PC-3 (cell line): ENCODE measurements at regions not wholly inside any gene's neighbourhood (a gene's known extent, or its start where the extent isn't known, plus 50 kb on each side); places are given as distances from the start of the nearest gene placed in this dataset.

Experiments
- ATAC-seq: fragments of 200-7000 bp; cut with Tn5 transposase; 2 replicates; pipeline ENCODE4 v1.9.1; 2020; ENCODE audit warnings: mild to moderate bottlenecking, moderate library complexity
- BruUV-seq: library from RNA; stranded (reverse); fragments of 400-500 nt; replicated peaks from 2 replicates; lab custom pipeline; 2021; lab: Mats Ljungman, UMichigan
- CTCF ChIA-PET: fragments of 300-600 bp; sonication (Branson Sonifier 250); formaldehyde crosslinking; loops from one replicate; lab custom pipeline; 2022; ENCODE audit warnings: antibody characterized with exemption; lab: Charles Lee
- POLR2A ChIA-PET: fragments of 300-600 bp; sonication (Branson Sonifier 250); formaldehyde crosslinking; loops from one replicate; lab custom pipeline; 2022; ENCODE audit warnings: antibody characterized with exemption; ENCODE audit not compliant: unreplicated experiment; lab: Charles Lee
- DNase-seq: peaks from one replicate; pipeline ENCODE4 v3.0.0-alpha.2; 2015
- H2AFZ ChIP-seq: fragments of 300-600 bp; sonication (generic); 2 replicates; pipeline ENCODE4 v1.6.0; 2016; ENCODE audit warnings: antibody characterized with exemption, low read length
- H3F3A ChIP-seq: fragments of 300-600 bp; sonication (generic); one replicate; pipeline ENCODE4 v1.6.0; 2017; ENCODE audit warnings: antibody characterized with exemption, low read length, control low read depth, mild to moderate bottlenecking; ENCODE audit not compliant: unreplicated experiment
- H3K27ac ChIP-seq: fragments of 300-600 bp; sonication (generic); 2 replicates; pipeline ENCODE4 v1.5.1; 2016; ENCODE audit warnings: mild to moderate bottlenecking, low read length
- H3K27me3 ChIP-seq: fragments of 300-600 bp; sonication (generic); 2 replicates; pipeline ENCODE4 v1.6.1; 2016; ENCODE audit warnings: low read length, mixed read lengths
- H3K36me3 ChIP-seq: fragments of 300-600 bp; sonication (generic); 2 replicates; pipeline ENCODE4 v1.6.1; 2016; ENCODE audit warnings: low read depth, mixed run types, low read length, mixed read lengths
- H3K4me1 ChIP-seq: fragments of 300-600 bp; sonication (generic); 2 replicates; pipeline ENCODE4 v1.5.1; 2016; ENCODE audit warnings: low read length; ENCODE audit not compliant: insufficient read depth
- H3K4me2 ChIP-seq: fragments of 300-600 bp; sonication (generic); 2 replicates; pipeline ENCODE4 v1.6.0; 2016; ENCODE audit warnings: low read length
- H3K4me3 ChIP-seq: fragments of 300-600 bp; sonication (generic); 2 replicates; pipeline ENCODE4 v1.5.1; 2016; ENCODE audit warnings: mild to moderate bottlenecking, low read length, mixed read lengths
- H3K79me2 ChIP-seq: fragments of 300-600 bp; sonication (generic); 2 replicates; pipeline ENCODE4 v1.6.1; 2017; ENCODE audit warnings: low read length, mixed read lengths
- H3K9ac ChIP-seq: fragments of 300-600 bp; sonication (generic); 2 replicates; pipeline ENCODE4 v1.6.0; 2016; ENCODE audit warnings: mild to moderate bottlenecking, low read length
- H3K9me2 ChIP-seq: fragments of 300-600 bp; sonication (generic); replicated peaks from 2 replicates; pipeline ENCODE4 v1.6.1; 2016; ENCODE audit warnings: mixed run types, low read length, mixed read lengths
- H3K9me3 ChIP-seq: fragments of 300-600 bp; sonication (generic); 2 replicates; pipeline ENCODE4 v1.6.1; 2016; ENCODE audit warnings: low read length, mixed read lengths
- H4K20me1 ChIP-seq: fragments of 300-600 bp; sonication (generic); 2 replicates; pipeline ENCODE4 v1.6.1; 2016; ENCODE audit warnings: low read length, mixed read lengths
- CTCF ChIP-seq: fragments of 300-600 bp; sonication (generic); conservative IDR thresholded peaks from 2 replicates; pipeline ENCODE4 v1.5.1; 2017; ENCODE audit warnings: antibody characterized with exemption, low read depth, mild to moderate bottlenecking, low read length
- EZH2 ChIP-seq: fragments of 300-600 bp; sonication (generic); IDR thresholded peaks from one replicate; pipeline ENCODE4 v1.6.1; 2017; ENCODE audit warnings: antibody characterized with exemption, mild to moderate bottlenecking, low read length; ENCODE audit not compliant: unreplicated experiment
- EZH2phosphoT487 ChIP-seq: fragments of 300-600 bp; sonication (generic); IDR thresholded peaks from 2 replicates; pipeline ENCODE4 v1.6.1; 2018; ENCODE audit warnings: mild to moderate bottlenecking, antibody characterized with exemption, low read length, borderline replicate concordance
- intact Hi-C: fragments of 100-400 bp; cut with micrococcal nuclease; formaldehyde crosslinking; loops from 2 replicates; pipeline ENCODE4 v1.9.0; 2023

GRCh38 chr6:113009682-113010081 is 662.6 kb downstream of the RFPL4B start:
- POLR2A ChIA-PET: no interaction called here
- no peaks in the 10 kb centered on the region for H3K4me1 ChIP-seq
- no peaks in the 10 kb centered on the region for H3K36me3 ChIP-seq
- CTCF ChIA-PET: no interaction called here
- H3K9ac ChIP-seq: no peak overlapping the region
- DNase-seq (no peak), ATAC-seq (no peak)
- no peaks in the 10 kb centered on the region for H3K79me2 ChIP-seq
- H3K4me2 ChIP-seq: no peak overlapping the region
- BruUV-seq: no TSS peak
- no peak overlapping the region for H3K27ac ChIP-seq
- H3K9me3 ChIP-seq: no peaks in the 10 kb centered on the region
- intact Hi-C loops: no loop called here
- H3K9me2 ChIP-seq: no peaks in the 10 kb centered on the region
- no peaks in the 10 kb centered on the region for H4K20me1 ChIP-seq
- H3F3A ChIP-seq: no peaks in the 10 kb centered on the region
- TF ChIP-seq EZH2: no peak
- no peak for TF ChIP-seq CTCF
- TF ChIP-seq EZH2phosphoT487: no peak
- H2AFZ ChIP-seq: no peak overlapping the region
- H3K4me3 ChIP-seq: no peak overlapping the region
- H3K27me3 ChIP-seq: no peaks in the 10 kb centered on the region

GRCh38 chr6:113010196-113010989 is 663.3 kb downstream of the RFPL4B start:
- Histone ChIP-seq H3K27me3 (no peaks in the 10 kb centered on the region), H3K27ac (no peak overlapping the region), H3K4me3 (no peak overlapping the region), H3K4me2 (no peak overlapping the region), H3K36me3 (no peaks in the 10 kb centered on the region), H3K9me3 (no peaks in the 10 kb centered on the region), H3F3A (no peaks in the 10 kb centered on the region), H2AFZ (no peak overlapping the region), H4K20me1 (no peaks in the 10 kb centered on the region), H3K9me2 (no peaks in the 10 kb centered on the region), H3K79me2 (no peaks in the 10 kb centered on the region), H3K4me1 (no peaks in the 10 kb centered on the region), H3K9ac (no peak overlapping the region)
- ATAC-seq (no peak), DNase-seq (no peak)
- no TSS peak for BruUV-seq
- POLR2A ChIA-PET: no interaction called here
- intact Hi-C loops: no loop called here
- CTCF ChIA-PET: no interaction called here
- no peak for TF ChIP-seq CTCF
- no peak for TF ChIP-seq EZH2phosphoT487
- TF ChIP-seq EZH2: no peak

GRCh38 chr6:113011389-113011788 is 664.3 kb downstream of the RFPL4B start:
- POLR2A ChIA-PET: no interaction called here
- Histone ChIP-seq H3K4me1 (no peaks in the 10 kb centered on the region), H3K27ac (no peak overlapping the region), H3K4me3 (no peak overlapping the region), H4K20me1 (no peaks in the 10 kb centered on the region), H3K9me3 (no peaks in the 10 kb centered on the region), H3K36me3 (no peaks in the 10 kb centered on the region), H3F3A (no peaks in the 10 kb centered on the region), H3K4me2 (no peak overlapping the region), H3K27me3 (no peaks in the 10 kb centered on the region), H3K9ac (no peak overlapping the region), H3K9me2 (no peaks in the 10 kb centered on the region), H3K79me2 (no peaks in the 10 kb centered on the region), H2AFZ (no peak overlapping the region)
- no peak for DNase-seq
- CTCF ChIA-PET: no interaction called here
- intact Hi-C loops: no loop called here
- TF ChIP-seq CTCF: no peak
- no peak for TF ChIP-seq EZH2phosphoT487
- TF ChIP-seq EZH2: no peak
- no TSS peak for BruUV-seq
- ATAC-seq: no peak
